Panc1 (cell line): ENCODE measurements at regions not wholly inside any gene's neighbourhood (a gene's known extent, or its start where the extent isn't known, plus 50 kb on each side); places are given as distances from the start of the nearest gene placed in this dataset.

Experiments used
- POLR2AphosphoS5 ChIP-seq: IDR thresholded peaks from 2 replicates; pipeline ENCODE4 v1.6.1; 2012; ENCODE audit warnings: mild to moderate bottlenecking, low read depth, low read length, moderate library complexity
- TCF7L2 ChIP-seq: IDR thresholded peaks from 2 replicates; pipeline ENCODE4 v1.6.1; 2011; ENCODE audit warnings: mild to moderate bottlenecking, low read depth, low read length, inconsistent platforms
- TF ChIP-seq, protein P1 (sequence below): fragments of 450-650 bp; IDR thresholded peaks from 2 replicates; pipeline ENCODE4 v1.5.1; 2017; ENCODE audit warnings: mild to moderate bottlenecking

DNA sequence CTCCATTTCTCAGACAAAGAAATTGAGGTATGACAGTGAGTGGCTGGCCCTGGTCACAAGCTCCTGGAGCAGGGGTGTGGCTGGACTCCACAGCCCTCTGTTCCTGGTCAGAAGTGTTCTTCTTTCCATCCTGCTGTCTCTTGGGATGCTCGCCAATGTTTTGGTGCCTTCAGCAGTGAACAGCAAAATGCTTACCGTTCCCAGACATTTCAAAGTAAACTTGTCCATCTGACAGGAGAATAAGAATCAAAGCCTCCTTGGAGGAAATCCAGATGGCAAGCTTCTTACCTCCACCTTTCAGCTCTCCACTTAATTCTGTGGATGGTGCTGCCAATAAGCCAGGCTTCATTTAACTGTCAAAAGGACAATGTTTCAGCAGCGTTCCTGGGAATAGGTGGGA is 954.1 kb downstream of the UQCRFS1 start:
- TF ChIP-seq, protein P1, sequence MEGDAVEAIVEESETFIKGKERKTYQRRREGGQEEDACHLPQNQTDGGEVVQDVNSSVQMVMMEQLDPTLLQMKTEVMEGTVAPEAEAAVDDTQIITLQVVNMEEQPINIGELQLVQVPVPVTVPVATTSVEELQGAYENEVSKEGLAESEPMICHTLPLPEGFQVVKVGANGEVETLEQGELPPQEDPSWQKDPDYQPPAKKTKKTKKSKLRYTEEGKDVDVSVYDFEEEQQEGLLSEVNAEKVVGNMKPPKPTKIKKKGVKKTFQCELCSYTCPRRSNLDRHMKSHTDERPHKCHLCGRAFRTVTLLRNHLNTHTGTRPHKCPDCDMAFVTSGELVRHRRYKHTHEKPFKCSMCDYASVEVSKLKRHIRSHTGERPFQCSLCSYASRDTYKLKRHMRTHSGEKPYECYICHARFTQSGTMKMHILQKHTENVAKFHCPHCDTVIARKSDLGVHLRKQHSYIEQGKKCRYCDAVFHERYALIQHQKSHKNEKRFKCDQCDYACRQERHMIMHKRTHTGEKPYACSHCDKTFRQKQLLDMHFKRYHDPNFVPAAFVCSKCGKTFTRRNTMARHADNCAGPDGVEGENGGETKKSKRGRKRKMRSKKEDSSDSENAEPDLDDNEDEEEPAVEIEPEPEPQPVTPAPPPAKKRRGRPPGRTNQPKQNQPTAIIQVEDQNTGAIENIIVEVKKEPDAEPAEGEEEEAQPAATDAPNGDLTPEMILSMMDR, result no peak
- TF ChIP-seq POLR2AphosphoS5, result no peak
- no peak for TF ChIP-seq TCF7L2
